Endothelial cell of umbilical vein (primary cell): ENCODE measurements at regions not wholly inside any gene's neighbourhood (a gene's known extent, or its start where the extent isn't known, plus 50 kb on each side); places are given as distances from the start of the nearest gene placed in this dataset.
"Not testable (repeated sequence)": the region's sequence is repeated elsewhere in the genome, so short reads cannot be mapped to it uniquely, and the experiment has no call there.

Experiments
- BruUV-seq: library from RNA; stranded (reverse); fragments of 400-500 nt; replicated peaks from 2 replicates; lab custom pipeline; 2021; lab: Mats Ljungman, UMichigan
- CTCF ChIA-PET: fragments of 300-600, 350-600 bp; sonication (Branson Sonifier 250); formaldehyde crosslinking; loops from one replicate; lab custom pipeline; 2021; ENCODE audit warnings: antibody characterized with exemption, inconsistent platforms; lab: Charles Lee
- POLR2A ChIA-PET: fragments of 300-600, 350-600 bp; sonication (Branson Sonifier 250); formaldehyde crosslinking; loops from one replicate; lab custom pipeline; 2021; ENCODE audit warnings: antibody characterized with exemption, inconsistent platforms; lab: Charles Lee
- DNase-seq: peaks from one replicate; pipeline ENCODE4 v3.0.0-alpha.2; 2011; ENCODE audit warnings: low read depth, low spot score
- FAIRE-seq: peaks from 2 replicates; lab custom pipeline; 2011; peaks lifted over from hg19 to GRCh38; lab: Jason Lieb, UNC
- H2AFZ ChIP-seq: 2 replicates; pipeline ENCODE4 v1.6.0; 2012; ENCODE audit warnings: low read depth, low read length, control low read depth, inconsistent platforms
- H3K27ac ChIP-seq: 2 replicates; pipeline ENCODE4 v1.5.1; 2011; ENCODE audit warnings: low read depth, mild to moderate bottlenecking, control low read depth, low read length, moderate library complexity; ENCODE audit not compliant: insufficient read depth
- H3K27me3 ChIP-seq, 2 experiments: 2 replicates each; pipeline versions ENCODE4 v1.6.0 to v1.6.1; 2011; ENCODE audit warnings: low read length in 2 of 2, mixed read lengths in 1 of 2; ENCODE audit not compliant: control insufficient read depth in 2 of 2, insufficient read depth in 2 of 2
- H3K36me3 ChIP-seq, 2 experiments: 2 replicates in 1 of 2; 3 replicates in 1 of 2; pipeline ENCODE4 v1.5.1; 2011; ENCODE audit warnings: low read length in 2 of 2, mild to moderate bottlenecking in 1 of 2, moderate library complexity in 1 of 2; ENCODE audit not compliant: control insufficient read depth in 2 of 2, insufficient read depth in 2 of 2; ENCODE audit errors: extremely low read depth in 1 of 2
- H3K4me1 ChIP-seq: 3 replicates; pipeline ENCODE4 v1.5.1; 2011; ENCODE audit warnings: mild to moderate bottlenecking, low read length; ENCODE audit not compliant: control insufficient read depth, insufficient read depth; ENCODE audit errors: extremely low read depth
- H3K4me2 ChIP-seq: 2 replicates; pipeline ENCODE4 v1.6.1; 2011; ENCODE audit warnings: low read length, control low read depth, mixed read lengths; ENCODE audit not compliant: insufficient read depth
- H3K4me3 ChIP-seq, 3 experiments: fragments of 200-600 bp in 1 of 3; sonication (generic), shearing (Covaris generic) in 1 of 3; replicated peaks in 1 of 3; 2 replicates each; pipeline ENCODE4 v1.5.1; 2011 to 2016; ENCODE audit warnings: control low read depth in 3 of 3, low read length in 3 of 3, mild to moderate bottlenecking in 2 of 3, inconsistent platforms in 1 of 3, low read depth in 1 of 3, moderate library complexity in 1 of 3; ENCODE audit not compliant: insufficient read depth in 1 of 3
- H3K79me2 ChIP-seq: 2 replicates; pipeline ENCODE4 v1.6.0; 2012; ENCODE audit warnings: low read length, inconsistent platforms; ENCODE audit not compliant: control insufficient read depth, insufficient read depth
- H3K9ac ChIP-seq: replicated peaks from 2 replicates; pipeline ENCODE3; 2011; ENCODE audit warnings: low read length, control low read depth; ENCODE audit not compliant: insufficient read depth; ENCODE audit errors: extremely low read depth
- H3K9me1 ChIP-seq: replicated peaks from 3 replicates; pipeline ENCODE4 v1.6.0; 2011; ENCODE audit warnings: mild to moderate bottlenecking, low read length; ENCODE audit not compliant: control insufficient read depth, insufficient read depth; ENCODE audit errors: extremely low read depth
- H3K9me3 ChIP-seq: replicated peaks from 2 replicates; pipeline ENCODE4 v1.5.1; 2012; ENCODE audit warnings: low read length, inconsistent platforms; ENCODE audit not compliant: control insufficient read depth, insufficient read depth
- H4K20me1 ChIP-seq: replicated peaks from 2 replicates; pipeline ENCODE3; 2011; ENCODE audit warnings: mild to moderate bottlenecking, low read length; ENCODE audit not compliant: control insufficient read depth, insufficient read depth; ENCODE audit errors: extremely low read depth
- CTCF ChIP-seq, 2 donors: IDR thresholded peaks; 1 replicate in 1 of 2; 2 replicates in 1 of 2; pipeline ENCODE4 v1.5.1; 2011; ENCODE audit warnings: low read length in 2 of 2, mild to moderate bottlenecking in 2 of 2, moderate library complexity in 2 of 2, control low read depth in 1 of 2, inconsistent platforms in 1 of 2, low read depth in 1 of 2; ENCODE audit not compliant: insufficient read depth in 1 of 2; ENCODE audit errors: extremely low read depth in 1 of 2
- EZH2 ChIP-seq: IDR thresholded peaks from 2 replicates; pipeline ENCODE4 v1.6.1; 2012; ENCODE audit warnings: borderline replicate concordance, low read depth, mild to moderate bottlenecking, moderate library complexity, low read length, inconsistent platforms; ENCODE audit not compliant: severe bottlenecking
- FOS ChIP-seq: IDR thresholded peaks from 2 replicates; pipeline ENCODE4 v1.6.1; 2011; ENCODE audit warnings: mild to moderate bottlenecking, low read length, moderate library complexity, borderline replicate concordance; ENCODE audit not compliant: insufficient read depth
- GATA2 ChIP-seq: IDR thresholded peaks from 2 replicates; pipeline ENCODE4 v1.7.0; 2011; ENCODE audit warnings: low read depth, mild to moderate bottlenecking, moderate library complexity, mixed read lengths, low read length; ENCODE audit not compliant: insufficient read length, insufficient read depth
- JUN ChIP-seq: IDR thresholded peaks from 2 replicates; pipeline ENCODE4 v1.6.1; 2011; ENCODE audit warnings: borderline replicate concordance, low read depth; ENCODE audit not compliant: insufficient read length, insufficient read depth
- MAX ChIP-seq: IDR thresholded peaks from 2 replicates; pipeline ENCODE4 v1.6.1; 2011; ENCODE audit not compliant: insufficient read depth, insufficient read length
- MYC ChIP-seq: IDR thresholded peaks from one replicate; pipeline ENCODE4 v1.6.1; 2011; ENCODE audit warnings: mild to moderate bottlenecking, low read depth, low read length
- POLR2A ChIP-seq: IDR thresholded peaks from 2 replicates; pipeline ENCODE4 v1.6.1; 2012; ENCODE audit warnings: low read depth, mild to moderate bottlenecking, control low read depth, low read length
- POLR2AphosphoS5 ChIP-seq: IDR thresholded peaks from 2 replicates; pipeline ENCODE4 v1.6.1; 2012; ENCODE audit warnings: low read depth, mild to moderate bottlenecking, control low read depth, low read length, moderate library complexity; ENCODE audit not compliant: insufficient read depth
- dilution Hi-C: fragments of 300-500 bp; cut with MboI; formaldehyde crosslinking; loops from one replicate; pipeline ENCODE4 v1.15.0; 2019; ENCODE audit warnings: low sequenced_read_pairs; ENCODE audit not compliant: extremely low pct_ligation_motif_present
- intact Hi-C: fragments of 100-400 bp; cut with micrococcal nuclease; formaldehyde crosslinking; loops from one replicate; pipeline ENCODE4 v1.10.0; 2022

GRCh38 chr3:67067251-67067650 is 69.1 kb downstream of the KBTBD8 start:
- POLR2A ChIA-PET = no interaction called here
- Histone ChIP-seq H3K4me3 (no peak overlapping the region), H3K27ac (no peak overlapping the region), H3K9me1 (no peaks in the 10 kb centered on the region), H3K36me3 (no peaks in the 10 kb centered on the region), H3K79me2 (no peaks in the 10 kb centered on the region), H3K9ac (no peak overlapping the region), H2AFZ (no peak overlapping the region), H3K4me1 (peaks cover 4% of the 10 kb centered on the region), H3K4me2 (no peak overlapping the region), H3K9me3 (no peaks in the 10 kb centered on the region), H4K20me1 (no peaks in the 10 kb centered on the region), H3K27me3 (no peaks in the 10 kb centered on the region)
- no peak for DNase-seq
- CTCF ChIA-PET = no interaction called here
- dilution Hi-C loops (no loop called here), intact Hi-C loops (no loop called here)
- BruUV-seq = no TSS peak
- no peak for FAIRE-seq
- TF ChIP-seq POLR2AphosphoS5 = no peak
- TF ChIP-seq FOS = no peak
- no peak for TF ChIP-seq POLR2A
- no peak for TF ChIP-seq JUN
- TF ChIP-seq GATA2 = no peak
- no peak for TF ChIP-seq EZH2
- TF ChIP-seq MYC = no peak
- TF ChIP-seq MAX = no peak
- no peak for TF ChIP-seq CTCF (IDR thresholded peaks at IDR 0.05; ENCODE audit: extremely low read depth in 1 of 2, insufficient read depth in 1 of 2, low read depth in 1 of 2, low read length in 2 of 2)

- H2AFZ ChIP-seq, H3K9ac ChIP-seq, H3K4me3 ChIP-seq, H3K79me2 ChIP-seq, H3K36me3 ChIP-seq, intact Hi-C loops, FAIRE-seq, CTCF ChIA-PET, H3K27me3 ChIP-seq, H3K4me2 ChIP-seq, POLR2A ChIA-PET, H3K9me1 ChIP-seq, H3K27ac ChIP-seq, dilution Hi-C loops, H3K9me3 ChIP-seq, H4K20me1 ChIP-seq, BruUV-seq, H3K4me1 ChIP-seq, DNase-seq: not testable (repeated sequence)
Observed at GRCh38 chr3:67072640-67073039, 74.5 kb downstream of the KBTBD8 start.
